ENCODE measurements at regions not wholly inside any gene's neighbourhood (a gene's known extent, or its start where the extent isn't known, plus 50 kb on each side); places are given as distances from the start of the nearest gene placed in this dataset.
A peak's percentile ranks its signal among the peaks of the same experiment; 100 is the strongest.

DNA sequence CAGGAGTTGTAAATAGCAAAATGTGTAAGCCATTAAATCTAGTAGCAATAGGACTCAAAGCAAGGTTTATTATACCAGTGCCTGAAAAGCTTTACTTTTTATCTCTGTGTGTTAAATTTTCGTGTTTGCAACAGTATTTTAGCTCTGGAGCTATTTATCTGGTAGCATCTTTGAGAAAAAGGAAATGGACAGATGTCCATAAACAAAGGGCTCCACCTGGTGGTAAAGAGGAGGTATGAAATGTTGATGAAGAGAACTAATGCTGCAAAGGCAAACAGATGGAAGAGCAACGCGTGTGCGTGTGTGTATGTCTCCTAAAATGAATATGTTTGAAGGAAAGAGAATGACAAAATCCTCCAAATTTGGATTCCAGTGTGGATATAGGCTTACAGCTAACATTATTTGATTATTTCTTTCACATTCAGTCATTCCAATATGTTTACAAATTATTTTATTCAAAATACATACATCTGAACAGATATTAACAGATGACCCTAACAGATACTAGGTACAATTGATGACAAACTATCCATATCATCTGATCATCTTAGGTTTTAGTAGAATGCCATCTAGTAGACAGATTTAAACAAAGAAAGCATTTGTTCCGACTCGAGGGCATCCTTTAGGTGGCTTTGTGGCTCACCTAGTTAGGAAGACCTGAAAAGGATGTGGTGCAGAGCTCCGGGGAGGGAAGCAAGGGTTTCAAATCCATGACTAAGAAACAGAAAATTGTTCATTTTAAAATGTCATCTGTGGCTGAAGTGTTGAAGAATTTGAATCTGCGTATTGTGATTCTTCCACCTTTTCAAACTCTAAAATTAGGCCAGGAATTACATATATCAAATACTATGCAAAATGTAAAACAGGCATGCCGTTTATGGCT is 383.3 kb downstream of the MTX2 start:
- peak; percentile 22 for DNase-seq

DNA sequence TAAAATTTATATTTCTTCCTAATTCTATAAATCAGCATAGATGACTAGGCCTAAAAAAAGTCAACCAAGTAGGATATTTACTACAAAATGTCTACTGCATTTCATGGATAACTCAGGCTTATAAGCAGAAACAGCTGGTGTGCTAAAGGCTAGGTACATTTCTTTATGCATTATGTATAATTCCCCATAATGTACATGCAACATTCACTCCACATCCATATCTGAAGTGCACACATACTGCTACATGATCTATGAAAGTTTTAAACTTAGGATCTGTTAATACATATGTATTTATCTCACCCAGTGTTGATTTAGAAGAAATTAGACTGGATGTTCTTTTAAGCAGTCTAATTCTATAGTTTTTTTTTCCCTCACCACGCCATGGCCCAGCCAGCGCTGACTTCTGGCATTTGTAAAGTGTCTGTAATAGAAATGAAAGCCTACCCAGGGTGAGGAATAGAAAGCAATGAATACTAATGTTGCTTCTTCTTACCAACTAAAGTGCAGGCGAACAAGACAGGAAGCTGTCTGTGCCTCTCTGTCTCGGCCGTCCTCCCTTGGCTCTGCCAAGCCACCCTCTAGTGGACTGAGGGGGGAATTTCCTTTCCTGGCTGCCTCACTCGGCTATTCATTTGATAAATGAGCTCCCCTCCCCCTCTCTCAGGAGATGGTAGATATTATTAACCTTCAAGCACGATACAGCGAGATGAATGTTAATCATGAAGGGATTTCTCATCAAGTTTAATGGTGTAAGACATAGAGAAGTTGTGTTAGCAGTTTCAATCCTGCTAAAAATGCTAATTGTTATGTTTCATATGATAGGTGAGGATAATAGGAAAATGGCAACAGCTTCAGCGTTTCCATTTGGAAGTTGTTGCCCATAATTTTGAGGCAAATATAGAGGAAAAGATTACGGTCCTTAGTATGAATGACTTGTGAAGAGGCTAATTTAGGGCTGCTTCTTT is 384.5 kb downstream of the MTX2 start:
- peak; percentile 19 for DNase-seq

DNA sequence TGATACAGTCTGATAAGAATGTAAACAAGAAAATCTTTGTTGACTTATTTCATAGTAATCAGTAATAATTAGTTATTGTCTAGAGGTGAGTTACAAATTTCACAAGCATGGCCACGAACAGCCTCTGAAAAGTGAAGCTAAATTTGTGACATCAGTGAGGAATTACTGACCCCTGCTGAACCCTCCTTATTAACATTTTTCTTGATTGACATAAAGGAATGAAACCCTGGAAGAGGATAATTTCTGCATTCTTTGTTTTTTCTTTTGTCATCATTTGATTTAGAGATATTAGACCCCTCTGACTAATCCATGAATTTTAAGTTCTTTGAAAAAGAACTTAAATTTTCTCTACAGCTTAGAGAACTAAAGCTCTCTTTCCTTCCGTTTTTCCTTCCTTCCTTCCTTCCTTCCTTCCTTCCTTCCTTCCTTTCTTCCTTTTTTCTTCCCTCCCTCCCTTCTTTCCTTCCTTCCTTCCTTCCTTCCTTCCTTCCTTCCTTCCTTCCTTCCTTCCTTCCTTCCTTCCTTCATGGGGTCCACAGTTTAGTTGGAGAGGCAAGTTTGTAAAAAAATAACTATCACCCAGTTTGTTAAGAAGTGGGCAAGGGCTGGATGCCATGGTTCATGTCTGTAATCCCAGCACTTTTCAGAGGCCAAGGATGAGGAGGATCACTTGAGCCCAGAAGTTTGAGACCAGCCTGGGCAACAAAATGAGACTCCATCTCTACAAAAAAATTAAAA is 387.0 kb downstream of the MTX2 start:
- DNase-seq = no peak

DNA sequence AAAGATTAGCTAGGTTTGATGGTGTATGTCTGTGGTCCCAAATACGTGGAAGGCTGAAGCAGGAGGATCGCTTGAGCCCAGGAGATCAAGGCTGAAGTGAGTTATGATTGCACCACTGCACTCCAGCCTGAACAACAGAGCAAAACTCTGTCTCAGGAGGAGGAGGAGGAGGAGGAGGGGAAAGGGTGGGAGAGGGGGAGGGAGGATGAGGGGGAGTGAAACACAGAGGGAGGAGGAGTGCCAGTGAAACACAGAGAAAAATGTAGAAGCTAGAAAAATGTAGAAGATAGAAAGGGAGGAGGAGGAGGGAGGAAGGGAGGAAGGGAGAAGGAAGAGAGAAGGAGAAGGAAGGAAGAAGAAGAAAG is 387.5 kb downstream of the MTX2 start:
- DNase-seq = no peak

DNA sequence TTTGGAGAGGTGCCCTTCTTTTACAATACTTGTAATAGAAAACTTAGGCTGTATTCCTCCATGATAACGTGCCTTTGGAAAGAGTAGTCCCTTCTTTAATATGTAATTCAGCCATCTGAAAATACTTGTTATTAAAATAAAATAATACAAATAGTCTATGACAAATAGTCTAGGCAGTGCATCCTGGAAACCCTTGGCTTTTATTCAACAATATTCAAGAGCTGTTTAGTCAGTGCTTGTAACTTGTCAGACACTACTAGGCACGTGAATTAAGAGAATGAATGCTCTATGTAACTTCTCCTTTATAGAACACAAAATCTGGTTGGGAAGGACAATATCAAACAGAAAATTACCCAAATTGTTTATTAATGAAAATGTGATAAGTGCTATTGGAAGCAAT is 388.2 kb downstream of the MTX2 start:
- no peak for DNase-seq

DNA sequence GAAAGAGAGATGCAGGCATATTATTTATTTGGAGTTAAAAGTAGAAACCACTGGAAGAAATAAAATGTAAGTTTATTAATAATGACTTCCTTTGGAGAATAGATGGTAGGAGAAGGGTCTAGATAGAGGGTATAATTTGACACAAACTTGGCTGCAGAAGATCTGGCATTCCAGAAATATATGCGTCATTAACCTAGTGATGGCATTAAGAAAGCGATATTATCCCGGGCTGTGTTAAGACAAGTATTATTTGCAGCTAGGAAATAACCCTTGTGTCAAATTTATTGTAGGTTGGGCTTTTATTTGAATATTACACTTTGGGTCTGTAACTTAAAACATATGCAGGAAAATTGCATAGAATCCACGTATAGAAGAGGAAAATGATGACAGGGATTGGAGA is 389.5 kb downstream of the MTX2 start:
- DNase-seq = no peak

DNA sequence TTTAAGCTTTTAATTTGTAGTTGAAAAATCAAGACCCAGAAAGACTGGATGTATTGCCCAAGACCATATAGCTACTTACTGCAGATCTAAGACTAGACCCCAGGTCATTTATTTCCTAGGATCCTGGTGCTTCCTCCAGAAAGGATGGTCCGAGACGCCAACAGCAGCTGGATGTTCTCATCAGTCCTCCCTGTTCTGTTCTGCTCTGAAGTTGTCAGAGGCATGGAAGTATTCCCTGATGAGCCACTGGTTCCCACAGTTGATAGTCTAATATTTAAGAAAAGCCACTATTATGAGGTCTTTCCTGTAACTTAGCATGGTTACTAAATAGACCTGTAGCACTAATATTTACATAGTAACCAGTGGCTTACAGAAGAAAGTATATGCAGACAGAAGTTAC is 393.5 kb downstream of the MTX2 start:
- no peak for DNase-seq

DNA sequence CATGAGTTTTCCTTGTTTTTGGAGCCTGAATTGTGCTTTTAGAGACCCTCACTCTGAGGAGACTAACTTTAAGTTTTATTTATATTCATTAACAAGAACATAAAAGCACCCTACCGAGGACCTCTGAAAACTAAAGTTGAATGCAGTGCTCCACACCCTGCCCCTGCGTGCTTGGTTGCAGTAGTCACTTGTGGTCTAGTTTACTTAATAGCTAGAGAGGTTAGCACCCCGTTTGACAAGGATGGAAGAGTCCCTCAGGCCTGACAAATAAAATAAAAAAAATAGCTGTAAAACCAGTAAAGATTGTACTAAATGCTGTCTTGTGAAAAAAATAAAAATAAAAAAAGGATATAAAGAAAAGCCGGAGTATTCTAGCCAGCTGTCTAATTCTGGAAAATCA is 395.2 kb downstream of the MTX2 start:
- no peak for DNase-seq

DNA sequence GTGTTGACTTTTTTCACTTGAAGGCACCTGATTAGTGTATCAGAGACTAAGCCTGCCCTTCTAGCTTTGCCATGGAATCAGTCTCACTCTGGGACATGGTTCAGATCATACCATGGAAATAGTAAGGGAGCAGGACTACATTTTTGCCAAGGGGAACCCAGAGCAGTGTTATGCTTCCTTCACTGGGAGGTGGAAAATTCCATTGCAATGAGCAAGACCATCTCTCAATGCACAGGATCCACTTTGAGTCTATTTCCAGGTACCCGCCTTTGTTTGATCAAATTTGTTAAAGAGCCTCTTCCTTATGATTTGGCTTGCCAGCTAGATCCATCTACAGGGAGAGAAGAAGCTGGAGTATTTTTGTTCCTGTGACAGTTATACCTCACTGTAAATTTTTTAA is 395.8 kb downstream of the MTX2 start:
- no peak for DNase-seq

DNA sequence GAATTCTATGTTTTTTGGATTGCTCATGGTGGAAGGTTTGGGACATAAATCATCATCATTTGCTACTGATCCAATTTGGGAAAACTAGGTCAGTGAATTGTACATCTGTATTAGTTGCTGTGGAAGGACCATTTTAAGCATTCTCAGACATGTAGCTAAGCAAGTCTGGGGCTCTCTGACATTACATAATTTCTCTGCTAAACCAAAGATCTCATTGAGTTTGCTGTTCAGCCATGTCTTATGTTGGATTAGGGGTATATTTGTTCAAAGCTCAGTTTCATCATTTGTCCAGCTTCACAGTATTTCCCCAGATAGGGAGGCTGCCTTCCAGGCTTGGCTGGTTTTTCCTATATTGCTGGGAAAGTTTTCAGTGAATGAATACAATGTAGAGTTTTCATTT is 399.7 kb downstream of the MTX2 start:
- no peak for DNase-seq

DNA sequence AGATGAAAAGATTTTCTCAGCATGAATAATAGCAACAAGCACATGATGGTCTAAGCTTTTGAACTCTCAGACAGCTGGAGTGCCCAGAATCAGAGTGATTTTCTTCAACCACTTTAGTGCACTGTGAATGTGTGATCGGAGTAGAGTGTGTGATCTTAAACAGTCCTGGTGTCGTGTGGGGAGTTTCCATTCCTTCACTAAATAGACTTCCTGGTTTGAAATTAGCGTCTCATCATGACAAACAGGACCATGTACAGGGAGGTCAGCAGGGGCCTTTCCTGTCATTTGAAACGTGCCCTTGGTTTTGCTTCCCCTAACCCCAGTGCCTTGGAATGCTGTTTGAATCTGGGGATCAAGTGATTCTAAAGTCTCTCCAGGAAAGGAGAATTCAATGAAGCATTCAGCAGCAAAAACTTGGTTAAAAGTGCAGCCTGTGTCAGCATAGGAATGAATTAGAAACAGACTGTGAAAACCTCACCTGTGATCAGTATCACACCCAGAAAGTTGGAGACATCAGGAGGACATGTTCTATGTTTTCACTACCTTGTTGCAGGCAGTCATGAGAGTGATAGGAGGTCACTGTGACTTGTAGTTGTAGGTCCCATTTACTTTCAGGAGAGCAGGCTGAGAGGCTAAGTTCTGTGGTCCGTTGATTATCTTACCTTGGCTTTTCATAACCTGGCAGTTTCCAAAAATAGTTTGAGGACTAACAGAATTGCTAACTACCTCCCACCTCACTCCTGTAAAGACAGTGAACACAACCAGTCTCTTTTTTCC is 400.3 kb downstream of the MTX2 start:
- no peak for DNase-seq

DNA sequence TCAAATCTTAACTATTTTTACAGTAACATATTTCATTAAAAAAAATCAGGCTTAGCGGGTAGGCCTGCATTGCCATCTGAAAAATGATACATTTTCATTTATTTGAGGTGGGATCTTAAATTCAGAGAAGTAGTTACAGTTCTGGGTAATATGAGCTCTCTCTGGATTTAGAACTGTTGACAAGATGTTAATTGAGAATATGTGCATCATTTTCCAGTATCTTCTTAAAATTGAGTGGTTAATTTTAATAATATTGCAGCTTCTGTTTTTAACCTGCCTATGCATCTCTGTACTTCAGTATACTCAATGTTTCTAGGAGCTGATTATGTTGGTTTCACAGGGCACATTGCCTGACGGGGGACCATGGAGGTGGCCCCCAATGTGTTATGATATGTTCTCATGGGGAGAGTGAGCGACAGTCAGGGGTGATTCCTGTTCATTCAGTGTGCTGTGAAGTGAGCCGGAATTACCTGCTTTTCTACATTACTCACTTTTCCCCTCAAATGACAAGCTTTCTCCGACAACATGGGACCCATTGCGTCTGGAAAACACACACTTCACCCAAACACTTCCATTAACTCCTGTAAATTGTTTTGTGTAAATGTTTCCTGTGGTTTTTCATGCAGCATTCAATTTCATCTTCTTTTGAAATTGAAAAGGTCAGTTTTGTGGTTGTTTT is 406.2 kb downstream of the MTX2 start:
- no peak for DNase-seq

DNA sequence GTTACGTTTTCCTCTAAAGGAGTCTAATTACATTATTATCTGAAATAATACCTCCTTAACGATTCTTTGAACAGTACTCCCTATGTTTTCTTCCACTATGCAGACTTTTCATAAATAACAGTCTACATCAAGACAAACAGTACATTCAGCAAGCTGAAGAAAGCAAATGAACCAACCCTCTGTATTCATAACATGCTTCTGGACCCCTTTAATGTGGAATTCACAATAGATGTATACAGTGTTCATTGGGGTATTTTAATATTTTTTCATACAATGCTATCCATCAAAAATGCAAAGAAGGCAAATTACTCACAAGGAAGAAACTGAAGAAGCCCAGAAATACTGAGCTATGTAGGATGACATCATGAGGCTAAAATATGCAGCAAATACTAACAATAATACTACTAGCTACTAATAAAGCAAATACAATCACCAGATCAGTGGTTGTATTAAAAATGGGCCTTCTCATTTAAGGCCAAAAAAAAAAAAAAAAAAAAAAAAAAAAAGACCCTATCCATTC is 408.6 kb downstream of the MTX2 start:
- no peak for DNase-seq

DNA sequence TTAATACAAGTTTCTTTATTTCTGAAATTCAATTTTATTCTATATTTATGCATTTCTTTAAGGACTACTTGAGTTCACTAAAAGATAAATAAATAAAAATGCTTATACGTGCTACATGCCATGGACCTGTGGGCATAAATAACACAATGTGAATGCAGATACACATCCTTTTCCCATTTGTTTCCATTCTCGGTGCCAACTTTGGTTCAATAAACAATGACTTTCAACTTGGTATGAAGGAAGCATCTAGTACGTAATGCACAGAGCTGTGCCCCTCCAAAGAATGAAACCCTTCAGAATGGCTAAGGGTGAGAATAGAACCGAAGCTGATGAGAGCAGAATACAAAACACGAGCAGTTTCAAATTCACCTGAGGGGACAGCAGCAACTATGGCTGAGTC is 409.3 kb downstream of the MTX2 start:
- no peak for DNase-seq

DNA sequence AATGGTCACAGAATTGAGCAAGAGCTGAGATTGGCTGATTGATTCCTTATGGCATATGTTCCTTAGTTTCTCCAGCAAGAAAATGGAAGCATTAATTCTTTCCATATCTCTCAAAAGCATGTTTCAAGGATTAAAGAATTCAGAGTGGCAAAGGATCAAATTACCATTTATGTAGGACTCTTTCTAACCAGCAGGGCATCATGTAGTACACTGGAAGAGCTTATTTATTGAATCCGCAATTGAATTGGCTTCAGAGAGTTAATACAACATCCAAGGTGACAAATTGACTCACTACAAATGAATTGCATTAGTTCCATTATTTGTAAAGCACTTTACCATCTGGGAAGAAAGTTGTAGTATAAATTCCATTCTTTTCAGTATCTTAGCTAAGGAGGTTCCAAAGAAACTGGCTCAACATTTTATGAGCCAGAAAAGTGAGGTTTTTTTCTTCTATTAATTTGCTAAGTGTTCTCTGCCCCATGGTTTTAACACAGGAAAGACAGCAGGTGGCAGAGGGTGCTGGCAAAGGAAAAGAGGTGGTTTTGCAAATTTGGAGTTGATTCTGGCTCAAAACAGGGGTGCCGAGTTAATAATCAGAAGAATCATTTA is 409.9 kb downstream of the MTX2 start:
- no peak for DNase-seq

DNA sequence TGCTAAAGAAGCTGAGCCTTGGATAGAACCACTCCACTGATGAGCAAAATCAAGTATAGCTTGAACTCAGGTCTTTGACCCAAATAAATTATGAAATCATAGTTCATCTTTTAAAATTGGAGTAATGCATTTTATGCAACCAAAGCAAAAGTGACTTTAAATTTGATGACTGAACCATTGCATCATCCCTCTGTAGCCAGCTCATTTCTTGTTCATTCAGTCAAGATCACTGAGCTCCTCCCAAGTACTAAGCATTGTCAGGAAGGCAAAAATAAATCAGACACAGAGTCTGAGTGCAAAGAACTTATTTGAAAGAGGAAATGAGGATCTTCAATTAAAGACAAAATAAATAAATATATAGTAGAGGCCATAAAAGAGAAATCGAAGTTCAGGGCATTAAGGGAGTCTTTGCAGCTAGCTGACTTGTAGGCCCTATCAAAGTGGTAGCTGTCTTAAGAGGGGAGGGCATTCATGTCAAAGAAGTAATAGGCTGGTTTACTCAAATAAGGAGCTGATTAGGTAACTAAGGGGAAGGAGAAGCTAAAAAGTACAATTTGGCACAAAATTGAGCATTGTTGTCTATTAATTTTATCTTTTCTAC is 411.8 kb downstream of the MTX2 start:
- no peak for DNase-seq

DNA sequence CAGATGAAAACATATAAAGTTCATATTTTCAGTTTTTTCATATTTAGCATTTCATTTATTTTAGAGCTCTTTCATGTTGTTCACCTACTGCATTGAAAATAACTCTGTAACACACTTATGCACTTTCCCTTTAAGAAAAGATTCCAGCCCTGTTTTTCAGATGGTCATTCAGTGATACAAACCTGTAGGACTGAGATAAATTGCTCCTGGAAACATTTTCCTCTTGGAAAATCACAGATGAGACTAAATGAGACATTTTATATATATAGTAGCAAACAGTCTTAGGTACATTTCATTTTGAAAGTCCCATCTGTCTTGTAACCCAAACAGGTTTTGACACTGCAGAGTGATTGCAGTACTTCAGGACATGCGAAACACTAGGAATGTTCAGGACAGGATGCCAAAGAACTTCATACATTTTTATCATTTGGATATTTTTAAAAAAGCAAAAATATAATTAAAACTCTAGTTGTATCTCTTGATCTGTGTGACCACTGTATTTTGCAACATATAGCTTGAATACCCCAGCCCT is 412.4 kb downstream of the MTX2 start:
- DNase-seq = no peak

DNA sequence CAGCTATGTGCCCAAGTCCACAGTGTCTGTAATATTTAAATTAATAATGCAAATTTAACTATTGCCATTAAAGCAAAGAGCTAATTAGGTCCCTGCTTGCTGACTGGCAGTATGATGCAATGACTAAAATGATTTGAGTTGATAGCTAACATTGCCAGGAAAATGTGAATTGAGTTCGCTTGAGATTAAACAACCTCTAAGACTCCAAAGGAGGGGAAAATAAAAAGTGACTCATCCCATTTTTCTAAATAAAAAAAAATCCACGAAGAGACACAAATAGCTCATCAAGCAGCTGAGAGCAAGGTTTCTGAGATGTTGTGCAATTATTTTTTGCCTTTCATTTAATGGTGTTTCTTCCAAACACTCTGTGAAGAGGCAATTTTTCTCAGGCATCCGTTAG is 413.0 kb downstream of the MTX2 start:
- DNase-seq = no peak

DNA sequence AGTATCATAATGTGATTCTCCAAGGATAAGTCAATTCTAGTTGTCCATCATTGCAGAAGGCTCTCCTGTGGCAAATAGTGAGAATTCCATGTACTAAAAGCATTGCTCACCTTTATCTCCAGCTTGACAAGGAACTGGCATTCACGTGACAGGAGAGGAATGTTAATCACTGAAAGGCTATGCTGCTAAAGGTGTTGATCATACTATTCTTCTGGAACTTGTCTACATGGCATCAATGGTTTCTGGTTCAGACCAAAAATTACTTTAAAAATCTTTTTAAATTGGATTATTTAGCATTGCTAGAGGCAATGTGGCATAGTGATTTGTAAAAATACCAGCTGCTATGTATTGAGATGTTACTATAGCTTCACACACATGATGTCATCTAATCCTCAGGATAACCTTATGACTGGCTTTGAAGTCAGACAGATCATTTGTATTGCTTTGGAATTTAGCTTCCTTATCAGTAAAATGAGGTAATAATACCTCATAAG is 414.4 kb downstream of the MTX2 start:
- DNase-seq = no peak

DNA sequence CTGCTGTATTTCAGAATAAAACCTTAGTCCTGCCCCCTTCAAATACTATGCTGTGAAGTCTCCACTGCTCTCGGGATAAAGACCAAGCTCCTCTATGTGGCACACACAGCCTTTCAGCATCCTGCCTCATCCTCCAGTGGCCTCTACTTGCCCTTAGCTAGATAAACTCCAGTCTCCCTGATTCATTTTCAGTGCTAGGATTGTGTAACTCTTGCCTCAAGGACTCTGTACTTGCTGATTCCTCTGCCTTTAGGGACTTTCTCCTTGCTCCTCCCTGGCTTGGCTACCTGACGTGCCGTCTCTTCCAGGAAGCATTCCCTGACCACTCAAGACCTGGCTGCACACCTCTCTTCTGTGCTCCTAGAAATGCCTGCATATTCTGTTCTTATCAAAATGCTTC is 416.7 kb downstream of the MTX2 start:
- no peak for DNase-seq

Measured in CD4-positive, alpha-beta T cell treated with Interleukin-17A for 4 hours (primary cell).